ENCODE measurements at regions not wholly inside any gene's neighbourhood (a gene's known extent, or its start where the extent isn't known, plus 50 kb on each side); places are given as distances from the start of the nearest gene placed in this dataset.

DNA sequence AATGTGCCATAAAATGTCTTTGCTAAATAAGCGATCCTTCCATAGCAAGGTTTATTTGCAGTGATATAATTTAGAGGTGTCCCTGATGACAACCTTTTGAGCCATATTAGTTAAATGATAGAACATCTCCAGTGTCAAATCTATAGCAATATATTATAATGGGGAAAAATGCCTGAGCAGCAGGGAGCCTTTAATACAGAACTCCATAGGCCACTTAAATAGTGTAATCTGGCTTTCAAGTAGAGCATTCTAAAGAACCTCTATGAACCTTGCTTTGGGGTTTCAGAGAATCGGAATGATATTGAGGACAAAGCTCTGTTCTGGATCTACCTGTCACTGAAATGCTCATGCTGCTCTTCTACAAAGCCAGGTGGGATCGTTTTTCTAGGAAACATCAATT lies 96.7 kb upstream of the MEF2C start:
- no peak for TF ChIP-seq CTCF (IDR thresholded peaks at IDR 0.05)
- TF ChIP-seq POLR2AphosphoS5 (IDR thresholded peaks at IDR 0.05), result no peak
- no peak for TF ChIP-seq POLR2A (IDR thresholded peaks at IDR 0.05)
- TF ChIP-seq EP300 (IDR thresholded peaks at IDR 0.05), result no peak

All from stomach (tissue), 4 donors.